Glutamatergic neuron (in vitro differentiated cells): ENCODE measurements at regions not wholly inside any gene's neighbourhood (a gene's known extent, or its start where the extent isn't known, plus 50 kb on each side); places are given as distances from the start of the nearest gene placed in this dataset.

Source experiments
- DNase-seq: peaks from one replicate; pipeline ENCODE4 v3.0.0; 2022
- H3K27ac Mint-ChIP-seq: one replicate; pipeline ENCODE4 v1.8.0; 2020; ENCODE audit warnings: mild to moderate bottlenecking, mixed read lengths, inconsistent platforms; ENCODE audit not compliant: unreplicated experiment
- H3K27me3 Mint-ChIP-seq: one replicate; pipeline ENCODE4 v1.8.0; 2020; ENCODE audit warnings: mild to moderate bottlenecking, moderate library complexity, mixed read lengths, inconsistent platforms; ENCODE audit not compliant: unreplicated experiment
- H3K36me3 Mint-ChIP-seq: one replicate; pipeline ENCODE4 v1.8.0; 2020; ENCODE audit warnings: mild to moderate bottlenecking, mixed read lengths, inconsistent platforms; ENCODE audit not compliant: unreplicated experiment
- H3K4me1 Mint-ChIP-seq: one replicate; pipeline ENCODE4 v1.8.0; 2020; ENCODE audit warnings: mild to moderate bottlenecking, low read depth, mixed read lengths, inconsistent platforms; ENCODE audit not compliant: unreplicated experiment
- H3K4me3 Mint-ChIP-seq: one replicate; pipeline ENCODE4 v1.8.0; 2020; ENCODE audit warnings: mild to moderate bottlenecking, mixed read lengths, inconsistent platforms; ENCODE audit not compliant: unreplicated experiment
- H3K9me3 Mint-ChIP-seq: one replicate; pipeline ENCODE4 v1.8.0; 2020; ENCODE audit warnings: mild to moderate bottlenecking, moderate library complexity, mixed read lengths, inconsistent platforms; ENCODE audit not compliant: unreplicated experiment
- CTCF ChIP-seq: fragments of 200-600 bp; sonication (generic); IDR thresholded peaks from one replicate; pipeline ENCODE4 v1.5.0; 2021; ENCODE audit not compliant: partially characterized antibody, unreplicated experiment

- no peaks in the 10 kb centered on the region for H3K27me3 Mint-ChIP-seq
- no peak for TF ChIP-seq CTCF
- H3K9me3 Mint-ChIP-seq = peaks cover 3% of the 10 kb centered on the region
- no peak overlapping the region for H3K27ac Mint-ChIP-seq
- H3K36me3 Mint-ChIP-seq = peaks cover 13% of the 10 kb centered on the region
- DNase-seq = no peak
- H3K4me1 Mint-ChIP-seq = no peaks in the 10 kb centered on the region
- no peak overlapping the region for H3K4me3 Mint-ChIP-seq
Measured at GRCh38 chr21:38888991-38889561, 83.3 kb downstream of the ETS2 start.

GRCh38 chr21:38887749-38888148 lies 82.0 kb downstream of the ETS2 start:
- peaks cover 3% of the 10 kb centered on the region for H3K9me3 Mint-ChIP-seq
- H3K36me3 Mint-ChIP-seq = peaks cover 22% of the 10 kb centered on the region
- no peaks in the 10 kb centered on the region for H3K4me1 Mint-ChIP-seq
- H3K27ac Mint-ChIP-seq = no peak overlapping the region
- H3K4me3 Mint-ChIP-seq = no peak overlapping the region
- no peak for DNase-seq
- no peaks in the 10 kb centered on the region for H3K27me3 Mint-ChIP-seq
- no peak for TF ChIP-seq CTCF

- Mint-ChIP-seq H3K9me3 (peaks cover 3% of the 10 kb centered on the region), H3K27me3 (no peaks in the 10 kb centered on the region), H3K36me3 (peaks cover 22% of the 10 kb centered on the region), H3K4me1 (no peaks in the 10 kb centered on the region), H3K27ac (no peak overlapping the region), H3K4me3 (no peak overlapping the region)
- TF ChIP-seq CTCF = no peak
- no peak for DNase-seq
Measured at GRCh38 chr21:38887062-38887686, 81.4 kb downstream of the ETS2 start.

GRCh38 chr21:38885909-38886308 lies 80.2 kb downstream of the ETS2 start:
- H3K27me3 Mint-ChIP-seq = no peaks in the 10 kb centered on the region
- H3K36me3 Mint-ChIP-seq = peaks cover 22% of the 10 kb centered on the region
- H3K9me3 Mint-ChIP-seq = peaks cover 3% of the 10 kb centered on the region
- H3K4me1 Mint-ChIP-seq = no peaks in the 10 kb centered on the region
- H3K27ac Mint-ChIP-seq = no peak overlapping the region
- DNase-seq = no peak
- no peak for TF ChIP-seq CTCF
- no peak overlapping the region for H3K4me3 Mint-ChIP-seq

- TF ChIP-seq CTCF = no peak
- H3K9me3 Mint-ChIP-seq = peaks cover 3% of the 10 kb centered on the region
- no peak overlapping the region for H3K4me3 Mint-ChIP-seq
- H3K27me3 Mint-ChIP-seq = no peaks in the 10 kb centered on the region
- H3K36me3 Mint-ChIP-seq = peaks cover 22% of the 10 kb centered on the region
- H3K27ac Mint-ChIP-seq = no peak overlapping the region
- H3K4me1 Mint-ChIP-seq = no peaks in the 10 kb centered on the region
- DNase-seq = no peak
Measured at GRCh38 chr21:38884440-38884839, 78.7 kb downstream of the ETS2 start.
